HUES64 (cell line): ENCODE measurements at regions not wholly inside any gene's neighbourhood (a gene's known extent, or its start where the extent isn't known, plus 50 kb on each side); places are given as distances from the start of the nearest gene placed in this dataset.

Experiments
- H3K27ac ChIP-seq: 2 replicates; pipeline ENCODE4 v1.7.0; 2013; ENCODE audit warnings: low read depth, low read length, inconsistent platforms
- H3K27me3 ChIP-seq: 2 replicates; pipeline ENCODE4 v1.6.1; 2013; ENCODE audit warnings: mild to moderate bottlenecking, low read length; ENCODE audit not compliant: insufficient read depth
- H3K36me3 ChIP-seq: 2 replicates; pipeline ENCODE4 v1.6.1; 2013; ENCODE audit warnings: mild to moderate bottlenecking, low read length; ENCODE audit not compliant: insufficient read depth
- H3K4me1 ChIP-seq: 2 replicates; pipeline ENCODE4 v1.6.1; 2013; ENCODE audit warnings: mild to moderate bottlenecking, low read length, moderate library complexity; ENCODE audit not compliant: insufficient read depth
- H3K4me3 ChIP-seq: 2 replicates; pipeline ENCODE4 v1.5.1; 2013; ENCODE audit warnings: mild to moderate bottlenecking, low read length, moderate library complexity
- H3K9ac ChIP-seq: 2 replicates; pipeline ENCODE4 v1.6.1; 2013; ENCODE audit warnings: mild to moderate bottlenecking, low read depth, low read length
- H3K9me3 ChIP-seq: 2 replicates; pipeline ENCODE4 v1.6.1; 2013; ENCODE audit warnings: low read depth, low read length; ENCODE audit not compliant: insufficient read depth
- WGBS: fragments of 150-250, 120-280 bp; methylation state at CpG from one replicate; pipeline ENCODE4 v1.1.7; 2013; ENCODE audit warnings: missing lambda C conversion rate; 5-methylcytosine and 5-hydroxymethylcytosine counted together

DNA sequence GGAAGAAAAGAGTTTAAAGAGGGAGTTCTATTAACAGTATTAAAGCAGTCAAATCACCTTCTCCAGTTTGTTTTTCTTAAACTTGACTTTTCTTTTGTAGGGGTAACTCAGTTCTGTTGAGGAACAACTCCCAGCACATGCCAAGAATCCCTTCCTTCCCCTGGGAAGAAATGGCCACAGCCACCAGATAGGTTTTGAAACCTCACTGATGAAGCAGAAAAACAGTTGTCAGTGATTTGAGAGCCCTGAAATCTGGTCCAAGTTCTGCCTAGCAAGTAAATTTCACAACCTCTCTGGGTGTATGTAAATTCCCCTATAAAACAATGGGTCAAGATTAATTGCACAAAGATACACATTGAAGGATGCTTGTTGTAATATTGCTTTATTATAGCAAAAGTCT, 167.1 kb downstream of the DHX15 start:
- H3K4me1 ChIP-seq, result peaks cover 15% of the 10 kb centered on the region

DNA sequence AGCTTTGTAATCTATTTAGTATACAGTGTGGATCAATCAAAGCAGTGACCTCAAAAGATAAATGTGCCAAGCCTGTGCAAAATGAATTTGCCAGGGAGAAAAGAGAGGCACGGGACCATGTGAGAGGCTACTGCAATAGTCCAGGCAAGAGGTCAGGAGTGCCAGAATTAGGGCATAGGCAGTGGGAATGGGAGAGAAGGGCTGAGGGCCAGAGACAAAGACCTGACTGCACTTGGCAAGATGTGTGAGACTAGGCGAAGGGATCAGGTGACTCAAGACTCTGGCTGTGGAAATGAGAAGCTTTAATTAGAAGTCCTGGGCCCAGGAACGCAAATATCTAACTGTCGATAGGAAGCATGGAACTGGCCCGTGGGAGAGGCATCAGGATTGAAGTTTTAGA, 168.1 kb downstream of the DHX15 start:
- H3K4me1 ChIP-seq, result peaks cover 15% of the 10 kb centered on the region
- no peak overlapping the region for H3K27ac ChIP-seq
- 94% methylated on average over 5 of the region's 5 CpGs for WGBS
- no peaks in the 10 kb centered on the region for H3K9me3 ChIP-seq
- no peak overlapping the region for H3K9ac ChIP-seq
- peaks cover under 1% of the 10 kb centered on the region; the same call in 1 of the 2 replicates for H3K27me3 ChIP-seq
- no peaks in the 10 kb centered on the region for H3K36me3 ChIP-seq
- H3K4me3 ChIP-seq, result no peak overlapping the region

More for the DNA sequence above, 167.1 kb downstream of the DHX15 start:
- H3K4me3 ChIP-seq, result no peak overlapping the region
- H3K9me3 ChIP-seq, result no peaks in the 10 kb centered on the region
- no peak overlapping the region for H3K9ac ChIP-seq
- H3K27ac ChIP-seq, result no peak overlapping the region
- no peaks in the 10 kb centered on the region for H3K27me3 ChIP-seq
- H3K36me3 ChIP-seq, result no peaks in the 10 kb centered on the region

DNA sequence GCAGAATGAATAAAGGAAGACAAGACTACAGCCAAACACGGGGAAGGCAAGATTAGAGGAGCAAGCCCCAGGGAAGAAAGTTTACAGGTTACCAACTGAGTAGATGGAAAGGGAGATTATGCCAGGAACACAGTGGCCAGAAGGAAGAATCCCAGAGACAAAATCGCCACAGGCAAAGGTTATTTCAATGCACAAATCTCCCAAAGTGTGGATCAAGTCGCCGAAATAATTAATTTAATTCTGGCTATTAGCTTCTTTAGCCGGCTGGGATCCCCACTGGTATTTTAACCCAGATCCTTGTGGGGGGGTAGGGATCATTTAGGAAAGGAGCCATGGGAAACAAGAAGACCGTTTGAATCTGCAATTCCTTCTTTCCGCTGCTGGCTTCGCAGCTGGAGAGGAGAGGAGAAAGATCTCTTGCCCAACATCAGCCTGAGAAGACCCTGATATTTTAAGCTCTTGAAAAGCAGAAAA, 171.0 kb downstream of the DHX15 start:
- Histone ChIP-seq H3K4me1 (peaks cover 15% of the 10 kb centered on the region), H3K36me3 (no peaks in the 10 kb centered on the region), H3K4me3 (peak overlapping the region; percentile 13; the same call in 1 of the 2 replicates), H3K27ac (no peak overlapping the region; the same call in 1 of the 2 replicates), H3K9ac (no peak overlapping the region), H3K27me3 (peaks cover 3% of the 10 kb centered on the region; the same call in 1 of the 2 replicates), H3K9me3 (0 out of 2 replicates have a peak, but pooled peaks cover 4% of the 10 kb centered on the region)
- whole genome bisulfite sequencing, result 17% methylated on average over 8 of the region's 8 CpGs

DNA sequence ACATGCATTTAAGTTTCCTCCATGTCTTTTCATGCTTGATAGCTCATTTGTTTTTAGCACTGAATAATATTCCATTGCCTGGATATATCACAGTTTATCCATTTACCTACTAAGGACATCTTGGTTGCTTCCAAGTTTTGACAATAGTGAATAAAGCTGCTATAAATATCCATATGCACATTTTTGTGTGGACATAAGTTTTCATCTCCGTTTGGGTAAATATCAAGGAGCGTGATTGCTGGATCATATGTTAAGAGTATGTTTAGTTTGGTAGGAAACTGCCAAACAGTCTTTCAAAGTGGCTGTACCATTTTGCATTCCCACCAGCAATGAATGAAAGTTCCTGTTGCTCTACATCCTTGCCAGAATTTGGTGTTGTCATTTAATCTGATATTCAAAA, 172.5 kb downstream of the DHX15 start:
- no peaks in the 10 kb centered on the region for H3K36me3 ChIP-seq
- peaks cover 15% of the 10 kb centered on the region for H3K4me1 ChIP-seq
- H3K9me3 ChIP-seq, result 0 out of 2 replicates have a peak, but pooled peaks cover 5% of the 10 kb centered on the region
- no peak overlapping the region for H3K9ac ChIP-seq
- H3K27ac ChIP-seq, result no peak overlapping the region
- no peak overlapping the region for H3K4me3 ChIP-seq
- peaks cover 3% of the 10 kb centered on the region; the same call in 1 of the 2 replicates for H3K27me3 ChIP-seq
- 97% methylated on average over 2 of the region's 2 CpGs for WGBS

DNA sequence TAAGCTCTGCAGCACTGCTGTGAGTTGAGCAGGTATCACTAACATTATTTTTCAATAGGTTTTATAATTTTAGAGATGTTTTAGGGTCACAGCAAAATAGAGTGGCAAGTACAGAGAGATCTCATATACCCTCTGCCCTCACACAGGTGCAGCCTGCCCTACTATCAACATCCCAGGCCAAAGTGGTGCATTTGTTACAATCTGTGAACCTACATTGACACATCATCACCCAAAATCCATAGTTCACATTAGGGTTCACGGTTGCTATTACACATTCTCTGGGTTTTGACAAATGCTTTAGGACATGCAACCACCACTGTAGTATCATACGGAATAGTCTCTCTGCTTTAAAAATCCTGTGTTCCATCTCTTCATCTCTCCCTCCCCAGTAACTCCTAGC, 173.1 kb downstream of the DHX15 start:
- no peaks in the 10 kb centered on the region for H3K36me3 ChIP-seq
- 0 out of 2 replicates have a peak, but pooled peaks cover 5% of the 10 kb centered on the region for H3K9me3 ChIP-seq
- no peak overlapping the region for H3K27ac ChIP-seq
- H3K4me1 ChIP-seq, result peaks cover 15% of the 10 kb centered on the region
- WGBS, result 93% methylated on average over 2 of the region's 2 CpGs
- H3K27me3 ChIP-seq, result peaks cover 3% of the 10 kb centered on the region; the same call in 1 of the 2 replicates
- no peak overlapping the region for H3K9ac ChIP-seq
- no peak overlapping the region for H3K4me3 ChIP-seq

DNA sequence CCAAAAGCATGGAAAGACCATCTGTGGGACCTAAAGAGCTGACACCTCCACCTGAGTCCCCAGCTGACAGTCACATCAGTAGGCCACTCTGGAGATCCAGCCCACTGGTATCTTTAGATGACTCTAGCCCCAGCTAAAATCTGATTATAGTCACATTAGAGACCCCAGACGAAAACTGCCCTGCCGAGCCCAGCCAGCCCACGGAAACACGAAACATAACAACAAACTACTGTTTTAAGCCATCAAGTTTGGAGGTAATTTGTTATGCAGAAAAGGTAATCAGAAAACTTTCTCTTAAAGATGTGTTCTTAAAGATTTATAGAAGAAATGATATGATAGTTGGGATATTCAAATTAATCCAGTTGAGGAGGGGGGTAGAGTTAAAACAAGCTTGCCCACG, 175.7 kb downstream of the DHX15 start:
- Histone ChIP-seq H3K9me3 (0 out of 2 replicates have a peak, but pooled peaks cover 5% of the 10 kb centered on the region), H3K27me3 (peaks cover 3% of the 10 kb centered on the region; the same call in 1 of the 2 replicates), H3K36me3 (no peaks in the 10 kb centered on the region), H3K4me1 (peaks cover 8% of the 10 kb centered on the region), H3K27ac (no peak overlapping the region), H3K4me3 (no peak overlapping the region), H3K9ac (no peak overlapping the region)
- whole genome bisulfite sequencing, result 98% methylated on average over 4 of the region's 5 CpGs

DNA sequence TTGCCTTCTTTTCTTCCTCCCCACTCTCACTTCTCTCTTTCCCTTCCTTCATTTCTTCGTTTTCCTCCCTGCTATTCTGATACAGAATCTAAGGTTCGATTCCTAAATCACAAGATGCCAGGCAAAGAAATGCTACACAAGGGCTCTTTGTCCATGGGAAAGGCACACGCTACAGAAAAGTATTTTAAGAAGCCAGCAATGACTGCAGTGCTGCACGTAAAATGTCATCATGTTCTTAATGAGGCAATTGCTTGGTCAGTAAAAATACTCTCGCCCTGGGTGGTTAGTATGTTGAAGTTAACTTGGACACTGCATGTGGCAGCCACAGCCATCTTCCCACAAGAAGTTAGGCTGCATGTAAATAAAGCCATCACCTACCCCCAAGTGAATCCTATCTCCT, 178.4 kb downstream of the DHX15 start:
- H3K27me3 ChIP-seq, result no peaks in the 10 kb centered on the region
- no peak overlapping the region for H3K4me3 ChIP-seq
- WGBS, result 93% methylated on average over 5 of the region's 5 CpGs
- no peaks in the 10 kb centered on the region for H3K4me1 ChIP-seq
- no peak overlapping the region for H3K27ac ChIP-seq
- H3K36me3 ChIP-seq, result no peaks in the 10 kb centered on the region
- H3K9ac ChIP-seq, result no peak overlapping the region
- H3K9me3 ChIP-seq, result 0 out of 2 replicates have a peak, but pooled peaks cover 5% of the 10 kb centered on the region

DNA sequence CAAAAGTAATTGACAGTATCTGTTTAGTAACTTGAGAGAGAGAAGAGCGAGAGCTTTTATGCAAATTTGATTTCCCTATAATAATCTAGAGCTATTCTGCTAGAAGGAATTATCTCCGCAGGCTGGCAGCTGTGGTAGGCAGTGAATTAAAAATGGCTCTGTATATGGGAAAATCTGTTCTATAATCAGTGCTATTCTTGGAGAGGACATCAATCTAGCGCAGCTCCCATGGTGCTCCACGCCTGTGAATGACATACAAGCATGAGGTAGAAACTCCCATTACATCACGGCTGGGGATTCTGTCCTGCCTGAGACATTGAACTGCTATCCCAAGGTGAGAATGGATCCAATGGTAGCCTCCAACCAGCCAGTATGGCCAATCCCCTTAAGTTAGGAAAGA, 179.0 kb downstream of the DHX15 start:
- H3K9ac ChIP-seq, result no peak overlapping the region
- H3K4me1 ChIP-seq, result no peaks in the 10 kb centered on the region
- H3K9me3 ChIP-seq, result 0 out of 2 replicates have a peak, but pooled peaks cover 5% of the 10 kb centered on the region
- no peaks in the 10 kb centered on the region for H3K36me3 ChIP-seq
- no peak overlapping the region for H3K4me3 ChIP-seq
- no peaks in the 10 kb centered on the region for H3K27me3 ChIP-seq
- WGBS, result 89% methylated on average over 4 of the region's 5 CpGs
- no peak overlapping the region for H3K27ac ChIP-seq

DNA sequence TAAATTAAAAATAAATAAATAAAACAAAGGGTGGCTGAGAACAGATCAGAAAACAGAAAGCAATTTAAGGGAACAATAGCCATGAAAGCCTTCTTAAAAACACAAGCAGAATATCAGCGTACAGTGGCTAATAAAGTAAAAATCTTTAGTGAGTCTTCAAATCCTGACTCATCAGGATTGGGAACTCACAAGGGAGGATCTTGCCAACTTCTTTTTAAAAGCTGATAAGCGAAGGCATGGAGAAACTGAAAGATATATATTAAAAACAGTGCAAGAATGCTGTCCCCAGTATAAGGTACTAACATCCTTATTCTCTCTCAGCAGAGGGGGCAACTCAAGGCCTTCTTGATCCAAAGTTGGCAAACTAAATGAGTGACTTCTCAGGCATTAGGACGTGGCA, 180.1 kb downstream of the DHX15 start:
- H3K4me3 ChIP-seq, result no peak overlapping the region
- H3K27ac ChIP-seq, result no peak overlapping the region
- no peaks in the 10 kb centered on the region for H3K27me3 ChIP-seq
- H3K9me3 ChIP-seq, result 0 out of 2 replicates have a peak, but pooled peaks cover 5% of the 10 kb centered on the region
- H3K4me1 ChIP-seq, result no peaks in the 10 kb centered on the region
- H3K9ac ChIP-seq, result no peak overlapping the region
- H3K36me3 ChIP-seq, result no peaks in the 10 kb centered on the region
- 91% methylated on average over 3 of the region's 3 CpGs for WGBS

DNA sequence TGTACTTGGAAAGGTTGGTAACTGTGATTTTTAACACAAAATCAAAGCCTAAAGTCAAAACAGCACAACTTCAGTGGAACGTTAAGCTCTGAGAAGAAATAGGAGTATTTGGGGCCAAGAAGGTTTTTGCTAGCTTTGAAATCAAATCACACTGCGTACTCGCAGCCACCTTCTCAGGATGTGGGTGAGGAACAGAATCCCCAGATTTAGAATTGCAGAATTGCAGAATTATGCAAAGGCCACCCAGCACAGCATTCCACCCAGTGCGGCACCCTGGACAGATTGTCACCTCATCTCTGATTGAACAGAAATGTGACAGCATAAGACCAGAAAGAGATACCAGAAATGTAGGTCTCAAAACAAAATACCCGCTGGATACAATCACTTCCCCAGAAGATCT, 181.1 kb downstream of the DHX15 start:
- Histone ChIP-seq H3K4me1 (no peaks in the 10 kb centered on the region), H3K36me3 (no peaks in the 10 kb centered on the region), H3K27me3 (no peaks in the 10 kb centered on the region), H3K9me3 (no peaks in the 10 kb centered on the region), H3K27ac (no peak overlapping the region), H3K4me3 (no peak overlapping the region), H3K9ac (no peak overlapping the region)
- WGBS, result 95% methylated on average over 5 of the region's 5 CpGs

DNA sequence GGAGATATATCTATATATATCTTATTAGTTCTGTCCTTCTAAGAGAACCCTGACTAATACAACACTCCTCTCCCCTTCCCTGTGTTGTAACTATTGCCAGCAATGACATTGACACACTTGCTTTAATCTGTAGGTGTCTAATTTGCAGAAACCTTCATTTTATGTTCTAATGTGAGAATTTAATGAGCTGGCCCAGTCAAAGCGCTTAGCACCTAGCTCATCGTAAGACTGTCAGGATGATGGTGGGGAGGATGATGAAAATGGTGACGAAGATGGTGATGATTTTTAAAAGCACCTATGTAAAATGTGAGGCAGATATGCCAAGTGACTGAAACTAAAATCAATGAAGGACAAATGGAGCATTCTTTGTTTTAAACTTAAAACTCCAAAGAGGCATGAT, 183.8 kb downstream of the DHX15 start:
- Histone ChIP-seq H3K4me3 (no peak overlapping the region), H3K4me1 (no peaks in the 10 kb centered on the region), H3K27me3 (no peaks in the 10 kb centered on the region), H3K9me3 (no peaks in the 10 kb centered on the region), H3K9ac (no peak overlapping the region), H3K27ac (no peak overlapping the region), H3K36me3 (no peaks in the 10 kb centered on the region)
- WGBS, result 93% methylated on average over 3 of the region's 3 CpGs

DNA sequence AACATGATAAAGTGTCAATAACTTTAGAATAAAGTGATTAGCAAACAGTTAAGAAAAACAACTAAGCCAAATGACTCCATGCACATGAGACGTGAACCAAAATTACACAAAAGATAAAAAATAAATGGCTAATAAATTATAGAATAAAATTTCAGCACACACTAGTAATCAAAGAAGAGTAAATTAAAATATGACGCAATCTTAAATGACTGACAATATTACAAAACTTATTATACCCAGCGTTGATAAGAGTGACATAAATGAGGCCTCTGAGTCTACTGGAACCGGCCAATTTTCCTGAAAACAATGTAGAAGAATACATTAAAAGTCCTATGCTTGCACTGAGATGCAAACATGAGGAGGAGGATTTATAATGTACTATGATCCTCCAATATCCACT, 187.4 kb downstream of the DHX15 start:
- no peak overlapping the region for H3K9ac ChIP-seq
- no peak overlapping the region for H3K4me3 ChIP-seq
- no peaks in the 10 kb centered on the region for H3K27me3 ChIP-seq
- no peak overlapping the region for H3K27ac ChIP-seq
- H3K9me3 ChIP-seq, result no peaks in the 10 kb centered on the region
- no peaks in the 10 kb centered on the region for H3K4me1 ChIP-seq
- WGBS, result 100% methylated on average over 2 of the region's 4 CpGs
- no peaks in the 10 kb centered on the region for H3K36me3 ChIP-seq
